Neural progenitor cell (in vitro differentiated cells): ENCODE measurements at regions not wholly inside any gene's neighbourhood (a gene's known extent, or its start where the extent isn't known, plus 50 kb on each side); places are given as distances from the start of the nearest gene placed in this dataset.

Experiments
- CTCF ChIP-seq: fragments of 200-600 bp; sonication (generic); IDR thresholded peaks from 2 replicates; pipeline ENCODE4 v1.5.1; 2017; ENCODE audit warnings: antibody characterized with exemption, mild to moderate bottlenecking
- EZH2phosphoT487 ChIP-seq: fragments of 200-600 bp; sonication (generic); IDR thresholded peaks from 2 replicates; pipeline ENCODE4 v1.6.1; 2017; ENCODE audit warnings: antibody characterized with exemption

- no peak for TF ChIP-seq CTCF
- no peak for TF ChIP-seq EZH2phosphoT487
Measured at GRCh38 chr13:99811067-99811700, 160.4 kb downstream of the ZIC5 start.
